CD4-positive, alpha-beta T cell treated with Interleukin-21 for 1 hour (primary cell): ENCODE measurements at regions not wholly inside any gene's neighbourhood (a gene's known extent, or its start where the extent isn't known, plus 50 kb on each side); places are given as distances from the start of the nearest gene placed in this dataset.
"Not testable (repeated sequence)": the region's sequence is repeated elsewhere in the genome, so short reads cannot be mapped to it uniquely, and the experiment has no call there.

Source experiments
- DNase-seq: peaks from one replicate; pipeline ENCODE4 v3.0.0-alpha.2; 2020

GRCh38 chr9:82880336-82881050 lies 182.4 kb downstream of the RASEF start:
- DNase-seq, result no peak

GRCh38 chr9:82882138-82882537 lies 180.8 kb downstream of the RASEF start:
- DNase-seq, result no peak

- no peak for DNase-seq
These were observed 180.2 kb downstream of the RASEF start for GRCh38 chr9:82882748-82883147.

DNA sequence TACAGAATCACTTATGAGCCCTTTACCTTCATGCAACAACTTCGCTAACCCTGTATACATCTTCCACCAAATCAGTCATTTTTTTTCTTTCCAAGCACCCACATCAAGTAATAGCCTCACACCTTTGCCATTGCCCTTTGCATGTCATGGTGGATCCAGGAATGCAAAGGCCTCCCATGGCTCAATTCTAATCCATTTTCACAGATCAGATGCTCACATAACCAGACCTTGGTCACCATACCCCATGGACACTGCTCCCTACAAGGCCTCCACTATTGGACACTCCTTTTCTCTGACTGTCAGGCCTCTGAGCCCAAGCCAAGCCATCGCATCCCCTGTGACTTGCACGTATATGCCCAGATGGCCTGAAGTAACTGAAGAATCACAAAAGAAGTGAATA lies 179.5 kb downstream of the RASEF start:
- DNase-seq, result no peak

DNA sequence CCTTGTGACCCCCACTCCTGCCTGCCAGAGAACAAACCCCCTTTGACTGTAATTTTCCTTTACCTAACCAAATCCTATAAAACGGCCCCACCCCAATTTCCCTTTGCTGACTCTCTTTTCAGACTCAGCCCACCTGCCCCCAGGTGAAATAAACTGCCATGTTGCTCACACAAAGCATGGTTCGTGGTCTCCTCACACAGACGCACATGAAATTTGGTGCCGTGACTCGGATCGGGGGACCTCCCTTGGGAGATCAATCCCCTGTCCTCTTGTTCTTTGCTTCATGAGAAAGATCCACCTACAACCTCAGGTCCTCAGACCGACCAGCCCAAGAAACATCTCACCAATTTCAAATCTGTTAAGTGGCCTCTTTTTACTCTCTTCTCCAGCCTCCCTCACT lies 179.0 kb downstream of the RASEF start:
- DNase-seq, result not testable (repeated sequence)

- DNase-seq, result no peak
These were observed 172.5 kb downstream of the RASEF start for GRCh38 chr9:82890401-82890800.

DNA sequence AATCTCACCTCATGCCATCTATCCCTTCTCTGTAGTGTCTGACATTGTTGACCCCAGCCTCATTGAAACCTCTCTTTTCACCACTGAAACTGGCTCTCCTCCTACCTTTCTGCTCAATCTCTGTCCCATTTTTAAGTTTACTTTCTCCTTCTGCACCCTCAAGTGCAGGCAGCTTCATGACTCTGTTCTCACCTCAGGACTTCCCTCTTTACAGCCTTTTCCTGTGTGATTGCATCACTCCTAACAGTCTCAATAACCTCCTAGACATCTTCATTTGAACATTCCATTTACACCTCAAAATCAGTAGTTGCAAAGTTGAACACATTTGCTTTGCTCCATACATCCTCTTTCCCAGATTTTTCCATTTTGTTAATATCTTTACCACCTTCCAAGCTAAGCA lies 172.1 kb downstream of the RASEF start:
- DNase-seq, result no peak

DNA sequence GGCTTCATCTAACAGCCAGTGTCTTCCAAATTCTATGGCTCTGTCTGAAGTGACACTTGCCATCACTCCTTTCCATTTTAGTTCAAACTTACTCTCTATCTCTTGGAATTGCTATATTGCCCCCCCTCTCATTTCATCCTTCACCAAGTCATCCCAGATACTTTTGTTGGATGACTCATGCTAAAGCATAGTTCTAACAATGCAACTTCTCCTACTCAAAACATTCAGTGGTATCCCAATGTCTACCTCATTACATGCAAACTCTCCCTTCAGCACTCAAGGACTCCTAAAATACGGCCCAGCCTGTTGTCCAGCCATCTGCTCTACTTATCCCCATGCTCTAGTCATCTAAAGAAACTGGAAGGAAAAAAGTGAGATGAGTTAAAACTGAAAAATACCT lies 171.6 kb downstream of the RASEF start:
- no peak for DNase-seq

GRCh38 chr9:82893549-82893948 lies 169.4 kb downstream of the RASEF start:
- no peak for DNase-seq

DNA sequence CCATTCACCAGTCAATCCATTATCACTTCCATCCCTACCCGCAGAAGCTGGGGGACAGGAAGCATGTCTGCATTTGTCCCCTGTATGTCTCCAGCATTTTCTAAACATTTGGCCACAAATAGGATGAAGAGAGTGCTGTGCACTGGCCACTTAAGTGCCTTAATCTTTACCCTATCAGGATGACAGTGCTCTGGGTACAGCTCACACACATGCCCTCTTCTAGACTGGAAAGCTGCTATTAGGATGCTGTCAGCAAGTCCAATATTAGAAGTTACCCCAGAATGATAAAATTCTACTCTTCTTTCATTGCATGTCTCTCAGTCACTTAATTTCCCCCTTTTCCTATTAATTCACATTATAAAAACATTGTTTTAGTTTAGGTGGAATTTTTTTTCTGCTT lies 168.4 kb downstream of the RASEF start:
- no peak for DNase-seq

GRCh38 chr9:82894961-82895821 lies 167.8 kb downstream of the RASEF start:
- DNase-seq, result no peak

DNA sequence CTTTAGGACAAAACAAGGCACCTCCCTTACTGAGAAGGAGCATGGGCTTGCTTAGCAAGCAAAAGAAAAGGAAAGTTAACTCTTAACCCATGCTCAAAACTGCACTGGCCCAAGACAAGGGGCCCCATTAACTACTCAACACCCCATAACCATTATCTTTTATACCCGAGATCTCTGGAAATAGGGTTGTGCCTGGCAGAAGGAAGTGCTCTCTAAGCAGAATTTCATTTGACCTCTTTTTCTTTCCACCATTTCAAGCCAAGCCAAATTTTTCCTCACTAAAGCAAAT lies 167.2 kb downstream of the RASEF start:
- DNase-seq, result no peak

- DNase-seq, result no peak
These were observed 159.4 kb downstream of the RASEF start for GRCh38 chr9:82903503-82903902.

DNA sequence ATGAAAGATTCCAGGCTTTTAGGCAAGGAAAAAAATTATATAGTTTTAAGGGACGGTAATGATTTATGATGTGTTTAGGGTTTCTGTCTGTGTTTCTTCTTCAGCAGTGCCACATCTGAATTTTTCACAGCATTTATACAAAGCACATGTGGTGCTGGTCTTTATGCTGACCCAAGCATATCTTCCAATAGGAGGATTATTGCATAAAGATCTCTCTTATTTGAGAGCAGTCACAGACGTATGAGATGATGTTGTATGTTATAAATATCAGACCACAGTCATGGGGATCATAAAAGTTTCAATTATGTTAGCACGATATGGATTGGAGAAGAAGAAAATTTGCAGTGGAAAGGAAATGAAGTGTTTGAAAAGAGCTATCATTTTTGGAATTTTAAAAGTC lies 150.9 kb downstream of the RASEF start:
- no peak for DNase-seq

- no peak for DNase-seq
These were observed 150.3 kb downstream of the RASEF start for GRCh38 chr9:82912645-82913044.

DNA sequence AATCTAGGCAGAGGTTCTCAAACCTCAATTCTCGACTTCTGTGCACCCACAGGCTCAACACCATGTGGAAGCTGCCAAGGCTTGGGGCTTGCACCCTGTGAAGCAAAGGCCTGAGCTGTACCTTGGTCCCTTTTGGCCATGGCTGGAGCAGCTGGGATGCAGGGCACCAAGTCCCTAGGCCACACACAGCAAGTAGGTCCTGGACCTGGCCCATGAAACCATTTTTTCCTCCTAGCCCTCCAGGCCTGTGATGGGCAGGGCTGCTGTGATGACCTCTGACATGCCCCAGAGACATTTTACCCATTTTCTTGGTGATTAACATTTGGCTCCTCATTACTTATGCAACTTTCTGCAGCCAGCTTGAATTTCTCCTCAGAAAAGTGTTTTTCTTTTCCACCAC lies 146.7 kb downstream of the RASEF start:
- DNase-seq, result not testable (repeated sequence)

- DNase-seq, result no peak
These were observed 142.8 kb downstream of the RASEF start for GRCh38 chr9:82920154-82920553.

GRCh38 chr9:82922686-82923085 lies 140.3 kb downstream of the RASEF start:
- DNase-seq, result no peak

- no peak for DNase-seq
These were observed 139.6 kb downstream of the RASEF start for GRCh38 chr9:82923092-82923911.

- no peak for DNase-seq
These were observed 138.9 kb downstream of the RASEF start for GRCh38 chr9:82923912-82924605.
